HG03159 (cell line): ENCODE measurements at regions not wholly inside any gene's neighbourhood (a gene's known extent, or its start where the extent isn't known, plus 50 kb on each side); places are given as distances from the start of the nearest gene placed in this dataset.

Experiments
- ATAC-seq: cut with Tn5 transposase; IDR thresholded peaks from one replicate; pipeline ENCODE4 v1.9.1; 2021; ENCODE audit warnings: mild to moderate bottlenecking, moderate library complexity; ENCODE audit not compliant: unreplicated experiment

DNA sequence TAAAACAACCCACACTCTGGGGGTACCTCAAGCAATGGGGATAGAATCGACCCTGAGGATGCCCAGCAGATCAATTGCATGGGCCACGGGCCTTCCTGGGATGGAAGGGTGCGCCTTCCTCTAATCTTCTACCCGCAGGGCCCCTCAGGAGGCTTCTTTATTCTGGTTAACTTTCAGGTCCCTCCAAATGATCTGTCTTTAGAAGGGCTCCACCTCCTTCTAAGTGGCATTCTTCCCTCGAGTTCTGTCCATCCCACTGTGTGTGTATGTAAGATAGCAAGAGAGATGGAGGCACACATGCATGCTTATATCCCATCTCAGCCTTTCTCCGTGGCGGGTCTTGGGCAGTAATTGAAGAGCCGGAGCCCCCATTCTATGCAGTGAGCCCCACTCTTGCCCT lies 125.7 kb downstream of the MRM1 start:
- no peak for ATAC-seq

DNA sequence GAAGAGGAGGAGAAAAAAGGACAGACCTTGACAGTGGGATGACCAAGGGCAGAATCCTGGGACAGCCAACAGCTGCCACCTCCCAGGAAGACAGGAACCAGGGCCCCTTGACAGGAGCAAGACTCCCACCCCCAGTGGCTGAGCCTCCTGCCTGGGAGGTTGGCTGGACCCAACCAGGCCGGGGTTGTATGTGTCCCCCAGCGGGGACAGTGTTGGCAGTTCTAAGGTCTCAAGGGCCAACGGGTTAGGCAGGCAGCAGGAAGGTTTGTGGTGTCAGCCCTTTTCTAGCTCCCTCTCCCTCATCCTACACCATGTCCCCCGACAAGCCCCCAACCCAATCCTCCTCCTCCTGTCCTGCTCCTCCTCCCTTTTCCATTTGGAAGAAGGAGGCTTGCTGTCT lies 126.2 kb downstream of the MRM1 start:
- no peak for ATAC-seq

DNA sequence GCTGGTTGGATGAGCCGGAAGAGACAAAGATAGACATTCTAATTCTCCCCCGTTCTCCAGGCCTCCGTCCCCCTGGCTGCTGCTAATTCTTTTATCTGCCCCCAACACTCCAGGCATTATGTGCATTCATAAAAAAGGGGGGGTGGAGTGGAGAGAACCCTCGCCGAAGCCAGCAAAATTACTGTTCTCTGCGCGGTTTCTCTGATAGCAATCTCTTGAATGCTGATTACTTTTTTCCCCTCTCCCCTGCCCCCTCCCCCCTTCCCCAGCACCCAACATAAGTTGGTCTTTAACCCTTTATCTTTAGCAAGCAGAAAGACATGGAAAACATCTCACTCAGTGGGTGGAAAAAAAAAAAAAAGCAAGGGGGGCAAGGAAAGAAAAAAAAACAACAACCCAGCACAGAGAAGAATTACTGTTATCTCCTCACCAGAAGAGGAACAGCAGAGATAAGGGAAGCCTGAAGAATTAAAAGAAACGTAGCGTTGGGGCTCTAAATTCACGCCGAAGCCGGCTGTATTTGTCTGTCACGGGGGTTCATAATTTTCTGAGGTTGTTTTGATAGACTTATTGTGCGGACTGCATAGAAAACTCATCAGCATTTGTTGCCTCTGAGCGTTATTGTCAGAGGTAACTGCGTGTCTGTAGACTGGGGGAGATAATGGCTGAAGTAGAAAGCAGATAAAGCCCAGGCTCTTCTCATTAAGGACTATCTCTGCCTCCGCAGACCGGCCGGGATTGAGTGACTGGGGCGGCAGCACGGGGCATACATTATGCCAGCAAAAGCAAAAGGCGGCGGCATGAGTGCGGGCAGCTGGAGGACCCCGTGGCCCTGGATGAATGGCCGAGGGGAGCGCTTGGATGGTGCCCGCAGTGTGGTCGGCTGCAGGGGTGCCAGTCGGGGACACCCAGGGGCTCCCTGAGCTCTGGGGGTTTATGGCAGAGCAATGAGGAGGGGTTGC lies 126.9 kb downstream of the MRM1 start:
- ATAC-seq = no peak

DNA sequence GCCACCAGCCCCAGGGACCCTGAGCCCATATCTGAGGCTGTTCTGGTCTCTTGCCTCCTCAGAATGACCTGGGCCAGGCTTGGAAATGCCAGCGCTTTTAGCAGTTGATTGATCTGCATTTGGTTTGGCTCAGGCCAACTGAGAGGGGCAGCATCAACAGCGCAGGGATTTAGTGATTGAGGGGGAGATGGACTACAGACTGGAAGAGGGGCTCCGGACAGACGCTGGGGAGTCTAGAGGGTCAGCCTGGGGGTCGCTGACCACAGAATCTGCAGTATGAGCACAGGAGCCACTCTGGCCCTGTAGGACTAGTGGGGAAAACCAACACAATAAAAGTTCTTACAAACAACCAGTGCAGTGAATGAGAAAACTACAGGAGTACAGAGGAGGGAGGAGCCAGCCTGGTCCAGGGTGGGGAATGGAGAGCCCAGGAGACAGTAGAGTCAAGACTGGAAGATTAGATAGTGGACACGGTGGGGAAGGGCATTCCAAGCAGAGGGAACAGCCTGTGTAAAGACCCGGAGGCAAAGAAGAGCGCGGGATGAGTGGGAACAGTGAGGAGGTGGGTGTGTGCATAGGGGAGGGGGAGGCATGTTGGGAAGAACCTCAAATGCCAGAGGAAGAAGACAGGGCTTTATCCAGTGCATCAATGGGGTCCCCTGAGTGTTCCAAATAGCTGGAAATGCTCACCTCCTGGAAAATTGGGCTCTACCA lies 128.9 kb downstream of the MRM1 start:
- ATAC-seq = no peak

DNA sequence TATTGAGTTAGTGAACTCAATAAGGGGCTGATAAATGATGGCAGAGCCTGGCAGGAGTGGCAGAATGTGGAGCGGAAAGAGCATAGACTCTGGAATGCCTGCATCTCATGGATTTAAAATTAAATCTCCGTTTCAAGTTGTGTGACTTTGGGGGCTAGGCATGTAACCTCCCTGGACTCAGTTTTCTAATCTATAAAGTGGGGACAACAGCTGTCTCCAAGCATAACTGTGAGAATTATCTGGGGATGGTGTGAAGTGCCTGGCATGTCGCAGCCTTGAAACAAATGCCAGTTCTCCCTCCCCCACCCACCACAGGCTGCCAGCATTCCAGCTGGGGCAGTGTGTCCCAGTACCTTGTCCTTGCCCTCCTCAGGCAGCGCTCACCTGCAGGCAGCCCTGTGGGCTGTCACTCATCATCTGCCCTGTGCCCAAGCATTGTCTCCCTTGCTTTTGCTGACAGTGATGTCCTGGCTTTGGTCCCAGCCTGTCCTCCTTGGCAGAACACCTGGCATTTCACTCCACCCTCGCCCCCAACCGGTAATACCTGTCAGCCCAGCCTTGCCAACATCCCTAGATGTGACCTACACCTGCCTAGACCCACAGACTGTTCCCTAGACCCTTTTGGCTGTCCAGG lies 129.6 kb downstream of the MRM1 start:
- ATAC-seq = no peak

DNA sequence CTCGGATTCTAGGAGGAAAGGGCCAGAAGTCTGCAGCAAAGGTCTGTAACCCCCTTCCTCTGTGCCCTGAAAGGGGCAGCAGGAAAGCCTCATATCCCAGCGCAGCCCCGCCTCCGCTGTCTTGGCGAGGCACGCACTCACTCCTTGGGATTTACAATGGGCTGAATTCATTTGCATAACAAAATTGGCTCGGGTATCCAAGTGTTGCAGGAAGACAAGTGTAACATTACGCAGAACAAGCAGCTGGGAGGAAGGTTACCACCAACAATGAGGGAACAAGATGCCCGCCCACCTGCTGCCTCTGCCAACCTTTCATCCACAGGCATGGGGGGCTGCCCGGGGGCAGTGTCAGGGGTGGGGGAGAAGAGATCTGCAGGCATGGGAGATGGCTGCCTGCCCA lies 130.4 kb downstream of the MRM1 start:
- ATAC-seq = no peak

DNA sequence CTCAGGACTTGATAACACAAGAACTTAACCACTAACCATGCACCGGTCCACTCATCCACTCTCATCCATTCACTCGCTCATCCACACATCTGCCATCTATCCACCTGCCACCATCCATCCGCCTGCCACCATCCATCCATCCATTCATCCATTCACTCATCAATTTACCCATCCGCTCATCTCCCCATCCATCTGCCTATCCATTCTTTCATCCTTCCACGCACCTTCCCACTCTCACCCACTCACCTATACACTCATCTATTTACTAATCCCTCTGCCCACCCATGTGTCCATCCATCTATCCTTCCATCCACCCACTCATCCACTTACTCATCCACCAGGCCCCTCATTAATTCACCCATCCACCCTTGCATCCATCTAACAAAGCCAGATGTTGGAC lies 131.0 kb downstream of the MRM1 start:
- no peak for ATAC-seq

DNA sequence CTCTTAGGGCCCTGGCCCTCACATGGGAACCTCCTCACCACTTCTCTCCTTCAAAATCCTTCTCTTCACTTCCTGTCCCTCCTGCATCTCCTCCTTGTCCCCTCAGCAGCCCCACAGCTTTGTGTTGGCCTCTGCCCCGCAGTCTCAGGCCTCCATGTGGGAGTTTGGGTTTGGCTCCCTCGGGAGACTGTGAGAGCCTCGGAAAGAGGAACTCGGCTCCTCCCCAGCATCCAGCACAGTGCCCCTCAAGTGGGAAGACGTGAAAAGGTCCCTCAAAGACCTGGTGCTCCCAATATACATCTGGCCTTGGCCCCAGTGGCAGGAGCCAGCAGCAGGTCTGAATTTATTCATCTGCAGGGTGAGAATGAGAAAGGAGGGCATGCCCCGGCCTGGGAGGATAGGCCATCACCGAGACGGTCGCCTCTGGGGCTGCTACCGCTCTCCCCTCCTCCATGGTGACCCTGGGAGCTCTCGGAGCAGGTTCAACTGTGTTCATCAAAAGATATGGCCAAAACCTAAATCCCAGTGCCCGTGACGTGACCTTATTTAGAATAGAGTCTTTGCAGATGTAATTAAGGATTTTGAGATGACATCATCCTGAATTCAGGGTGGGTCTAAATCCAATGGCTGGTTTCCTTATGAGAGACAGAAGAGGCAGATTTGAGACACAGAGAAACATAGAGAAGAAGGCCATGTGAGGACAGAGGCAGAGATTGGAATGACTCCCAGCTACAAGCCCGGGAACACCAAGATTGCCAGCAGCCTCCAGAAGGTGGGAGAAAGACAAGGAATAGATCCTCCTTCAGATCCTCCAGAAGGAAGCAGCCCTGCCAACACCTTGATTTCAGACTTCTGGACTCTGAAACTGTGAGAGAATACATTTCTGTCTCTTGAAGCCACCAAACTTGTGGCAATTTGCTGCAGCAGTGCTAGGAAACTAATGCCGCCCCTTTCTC lies 135.1 kb downstream of the MRM1 start:
- no peak for ATAC-seq

DNA sequence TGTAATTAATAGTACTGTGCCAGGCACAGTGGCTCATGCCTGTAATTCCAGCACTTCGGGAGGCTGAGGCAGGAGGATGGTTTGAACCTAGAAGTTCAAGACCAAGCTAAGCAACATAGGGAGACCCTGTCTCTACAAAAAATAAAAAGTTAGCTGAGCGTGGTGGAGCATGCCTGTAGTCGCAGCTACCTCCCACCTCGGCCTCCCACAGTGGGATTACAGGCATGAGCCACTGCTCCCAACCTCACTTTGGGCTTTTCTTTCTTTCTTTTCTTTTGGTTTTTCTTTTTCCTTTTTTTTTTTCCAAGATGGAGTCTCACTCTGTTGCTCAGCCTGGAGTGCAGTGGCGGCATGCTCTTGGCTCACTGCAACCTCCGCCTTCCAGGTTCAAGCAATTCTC lies 137.8 kb downstream of the MRM1 start:
- ATAC-seq = no peak

DNA sequence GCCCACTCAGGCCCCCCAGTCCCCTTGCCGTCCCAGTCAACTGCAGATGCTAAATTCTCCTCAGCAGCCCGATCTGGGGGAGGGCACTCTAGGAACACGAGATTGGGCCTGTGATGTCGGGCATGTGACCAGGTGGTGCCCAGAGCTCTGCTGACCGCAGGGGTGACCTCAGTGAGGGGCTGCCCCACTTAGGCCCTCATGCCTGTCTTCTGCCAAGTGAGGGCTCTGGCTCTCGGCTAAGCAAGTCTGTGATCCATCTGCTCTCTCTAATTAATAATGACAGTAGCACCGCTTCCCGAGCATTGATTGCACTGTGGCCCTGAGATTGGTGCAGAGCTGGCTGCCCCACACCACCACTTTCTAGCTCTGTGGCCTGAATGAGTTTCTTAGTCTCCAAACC lies 138.8 kb downstream of the MRM1 start:
- no peak for ATAC-seq

DNA sequence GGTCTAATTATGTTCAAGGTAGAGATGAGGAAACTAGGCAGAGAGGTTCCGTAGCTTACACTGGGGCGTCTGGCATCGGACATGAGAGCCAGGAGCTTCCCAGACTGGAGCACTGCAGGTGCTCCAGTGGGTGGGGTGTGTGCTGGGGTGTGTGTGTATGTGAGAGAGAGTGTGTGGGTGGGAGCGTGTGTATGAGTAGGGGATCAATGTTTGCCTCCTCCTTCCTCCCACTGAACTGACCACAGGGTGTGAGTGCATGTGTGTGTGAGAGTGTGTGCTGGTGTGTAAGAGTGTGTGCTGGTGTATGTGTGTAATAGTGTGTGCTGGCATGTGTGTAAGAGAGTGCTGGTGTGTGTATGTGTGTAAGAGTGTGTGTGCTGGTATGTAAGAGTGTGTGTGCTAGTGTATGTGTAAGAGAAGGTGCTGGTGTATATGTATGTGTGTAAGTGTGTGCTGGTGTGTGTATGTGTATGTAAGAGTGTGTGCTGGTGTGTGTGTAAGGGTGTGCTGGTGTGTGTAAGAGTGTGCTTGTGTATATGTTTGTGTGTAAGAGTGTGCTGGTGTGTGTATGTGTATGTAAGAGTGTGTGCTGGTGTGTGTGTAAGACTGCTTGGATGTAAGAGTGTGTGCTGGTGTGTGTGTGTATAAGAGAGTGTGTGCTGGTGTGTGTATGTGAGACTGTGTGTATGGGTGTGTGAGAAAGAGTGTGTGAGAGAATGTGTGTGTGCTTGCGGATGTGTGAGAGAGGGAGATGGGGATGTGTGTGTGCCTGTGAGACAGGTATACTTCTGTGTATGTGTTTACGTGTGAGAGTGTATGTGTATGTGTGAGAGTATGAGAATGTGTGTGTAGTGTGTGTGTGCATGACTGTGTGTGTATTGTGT lies 139.9 kb downstream of the MRM1 start:
- no peak for ATAC-seq

DNA sequence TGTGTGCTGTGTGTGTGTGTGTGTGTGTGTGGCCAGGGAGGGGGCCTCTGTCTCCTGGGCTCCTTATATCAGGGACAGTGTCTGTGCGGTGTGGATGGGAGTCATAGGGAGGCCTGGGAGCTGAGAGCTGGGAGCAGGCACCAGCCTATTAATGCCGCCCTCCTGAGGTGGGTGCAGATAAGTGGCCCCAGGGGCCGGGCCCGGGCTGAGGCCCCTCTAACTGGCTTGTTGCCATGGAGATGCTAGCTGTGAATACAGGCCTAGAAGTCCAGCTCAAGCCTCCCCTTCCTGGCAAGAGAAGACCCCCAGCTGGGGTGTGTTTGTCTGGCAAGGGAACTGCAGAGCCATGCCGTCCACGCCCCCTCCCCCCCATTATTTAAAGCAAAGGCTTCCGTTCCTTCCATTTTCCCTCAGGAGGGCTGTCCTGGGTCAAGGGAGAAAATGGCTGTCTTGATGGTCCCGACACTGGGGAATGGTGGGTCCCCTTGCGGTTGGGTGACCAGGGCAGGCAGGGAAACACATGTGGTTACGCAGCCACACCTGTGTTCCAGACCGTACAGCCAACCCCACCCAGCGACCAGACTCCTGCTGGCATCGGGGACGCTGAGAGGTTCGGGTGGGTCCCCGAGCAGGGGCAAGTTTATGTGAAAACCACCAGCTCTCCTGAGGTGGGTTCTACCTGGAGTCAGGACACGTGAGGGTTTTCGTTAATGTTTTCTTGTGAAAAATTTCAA lies 141.1 kb downstream of the MRM1 start:
- no peak for ATAC-seq

DNA sequence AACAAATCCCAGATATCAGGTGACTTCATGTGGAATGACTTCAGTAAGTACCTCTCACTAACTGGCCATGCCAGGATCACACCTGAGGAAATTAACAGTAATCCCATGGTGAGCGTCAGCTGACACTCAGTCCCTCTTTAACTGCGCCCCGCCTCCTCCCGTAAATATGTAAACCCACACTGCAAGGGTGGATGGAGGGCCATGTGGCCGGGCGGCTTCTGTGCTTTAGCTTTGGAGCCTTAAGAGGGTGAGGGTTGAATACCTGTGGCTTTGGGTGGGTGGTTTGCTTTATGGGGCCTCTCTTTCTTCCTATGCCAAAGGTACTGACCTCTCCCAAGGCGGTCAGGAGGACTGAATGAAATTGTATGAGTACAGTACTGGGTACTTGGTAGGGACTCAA lies 141.7 kb downstream of the MRM1 start:
- no peak for ATAC-seq

DNA sequence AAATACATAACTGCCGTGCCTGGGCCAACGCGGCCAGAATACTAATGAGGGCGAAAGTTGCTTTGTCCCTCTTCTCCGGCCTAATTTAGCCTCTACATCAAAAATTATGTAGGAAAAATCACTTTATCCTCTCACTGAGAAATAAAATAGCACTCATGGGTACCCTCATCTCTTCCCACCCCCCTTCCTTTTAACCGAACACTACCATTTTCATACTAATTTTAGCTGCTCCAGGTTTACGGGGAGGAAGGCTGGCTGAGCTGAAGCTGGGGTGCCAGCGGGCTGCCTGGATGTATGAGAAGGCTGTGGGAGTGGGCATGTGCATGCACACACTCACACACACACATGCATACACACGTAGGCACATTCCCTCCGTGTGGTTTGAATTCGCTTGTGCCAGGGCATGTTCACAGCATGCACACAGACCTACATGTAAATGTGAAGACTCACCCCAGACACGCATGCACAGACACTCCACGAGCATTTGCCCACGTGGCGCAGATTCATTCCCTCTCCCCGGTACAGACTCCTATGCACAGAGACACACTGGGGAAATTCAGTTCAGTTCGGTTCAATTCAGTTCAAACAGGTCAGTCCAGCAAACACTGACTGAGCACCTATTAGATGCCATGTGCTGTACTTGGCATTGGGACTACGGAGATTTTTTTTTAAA lies 145.1 kb downstream of the MRM1 start:
- ATAC-seq = no peak

DNA sequence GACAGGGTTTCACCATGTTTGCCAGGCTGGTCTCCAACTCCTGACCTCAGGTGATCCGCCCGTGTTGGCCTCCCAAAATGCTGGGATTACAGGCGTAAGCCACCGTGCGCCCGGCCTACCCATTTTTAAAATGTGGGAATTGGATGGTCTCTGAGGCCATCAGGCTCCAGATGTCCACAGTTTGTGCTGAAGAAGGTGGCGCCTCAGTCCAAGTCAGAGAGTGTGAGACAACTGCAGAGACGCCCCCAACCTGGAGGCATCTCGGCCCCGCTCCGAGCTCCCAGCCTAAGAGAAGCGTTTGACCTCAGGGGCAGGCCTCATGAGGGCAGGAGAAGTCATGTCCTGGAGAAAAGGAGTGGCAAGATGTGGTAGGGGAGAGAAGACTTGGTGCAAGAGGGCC lies 146.5 kb downstream of the MRM1 start:
- ATAC-seq = no peak

DNA sequence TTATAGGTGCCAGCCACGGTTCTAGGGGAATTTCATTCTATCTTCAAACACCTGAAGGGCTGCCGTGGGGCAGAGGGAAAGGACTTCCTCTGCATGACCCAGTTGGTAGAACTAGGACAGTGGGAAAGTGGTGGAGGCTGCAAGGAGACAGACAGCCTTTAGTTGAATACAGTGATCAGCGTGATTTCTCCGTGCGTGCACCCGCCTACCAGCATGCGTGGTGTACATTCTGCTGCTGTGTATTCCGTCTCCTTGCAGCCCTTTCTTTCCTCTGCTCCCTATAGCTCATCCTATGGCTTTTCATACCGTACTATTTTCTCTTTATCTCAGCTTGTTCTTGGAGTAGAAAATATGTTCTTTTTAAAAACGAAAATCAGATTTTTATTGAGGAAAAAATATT lies 146.9 kb downstream of the MRM1 start:
- ATAC-seq = no peak

DNA sequence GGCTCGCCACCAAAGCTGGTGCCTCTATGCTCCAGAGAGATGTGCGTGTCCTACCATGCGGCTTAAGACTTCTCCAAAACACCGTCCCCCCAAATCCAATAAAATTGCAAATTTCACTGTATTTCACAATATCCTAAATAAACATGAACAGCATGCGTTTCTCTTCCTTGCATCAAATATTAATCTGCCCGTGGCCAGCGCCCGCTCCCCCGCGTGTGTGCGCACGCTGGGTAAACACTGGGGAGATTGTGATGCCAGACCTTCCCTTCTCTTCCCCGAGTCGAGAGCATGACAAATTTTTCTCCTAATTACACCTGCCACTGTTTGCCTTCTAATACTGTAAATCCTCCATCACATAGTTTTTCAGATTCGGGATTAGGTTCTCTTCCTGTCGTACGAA lies 148.1 kb downstream of the MRM1 start:
- no peak for ATAC-seq

DNA sequence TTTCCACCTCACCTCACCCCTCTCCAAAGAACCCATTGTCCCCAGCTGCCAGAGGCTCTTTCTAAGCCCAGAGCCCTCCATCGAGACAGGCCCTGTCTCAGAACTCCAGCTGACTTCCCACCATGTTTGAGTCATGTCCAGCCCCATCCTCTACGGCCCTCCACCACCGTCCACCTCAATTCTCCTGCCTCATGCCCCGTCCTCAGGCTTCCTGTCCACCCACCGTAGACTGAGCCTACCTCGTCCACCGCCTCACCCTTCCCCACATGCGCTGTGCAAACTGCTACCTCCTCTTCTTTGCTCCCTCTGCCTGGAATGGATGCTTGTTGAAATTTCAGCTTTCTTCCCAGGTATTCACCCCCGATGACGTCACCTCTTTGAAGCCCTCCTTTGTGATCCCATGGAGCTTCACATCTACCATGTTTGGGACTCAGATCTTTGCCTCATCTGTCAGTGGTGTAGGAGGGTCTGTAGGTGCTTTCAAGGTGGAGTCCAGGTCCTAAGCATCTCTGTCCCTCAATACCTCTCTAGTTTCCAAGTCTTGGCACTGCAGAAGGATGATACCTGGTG lies 149.0 kb downstream of the MRM1 start:
- no peak for ATAC-seq
